ENCODE measurements at regions not wholly inside any gene's neighbourhood (a gene's known extent, or its start where the extent isn't known, plus 50 kb on each side); places are given as distances from the start of the nearest gene placed in this dataset.
A peak's percentile ranks its signal among the peaks of the same experiment; 100 is the strongest.

- Histone ChIP-seq H3K36me3 (no peaks in the 10 kb centered on the region), H3K27me3 (no peaks in the 10 kb centered on the region)
- intact Hi-C loops (cut with DNase I; ENCODE audit: low total_unique reads) = no loop called here
Measured at GRCh38 chr15:70407955-70408354, 310.2 kb upstream of the TLE3 start.

DNA sequence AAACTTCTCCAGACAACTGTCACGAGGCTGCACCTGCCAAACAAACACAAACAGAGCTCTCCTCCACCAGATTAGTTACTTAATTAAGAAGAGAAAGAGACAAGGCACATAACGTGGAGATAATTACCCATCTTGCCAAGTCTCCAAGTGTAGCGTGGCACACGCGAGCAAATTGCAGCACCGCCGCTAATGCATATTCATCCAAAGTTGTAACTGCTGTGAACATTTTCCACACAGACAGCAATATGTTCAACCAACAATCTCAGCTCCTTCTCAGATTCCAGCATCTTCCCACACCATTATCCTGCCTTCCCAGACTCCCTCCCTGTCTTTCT, 309.6 kb upstream of the TLE3 start:
- Histone ChIP-seq H3K9me3 (peaks cover 0 to 11% of the 10 kb centered on the region in 2 donors), H3K27ac (peak overlapping the region; percentile 46 to 69), H3K4me1 (no peaks in the 10 kb centered on the region), H3K36me3 (no peaks in the 10 kb centered on the region), H3K4me3 (peak overlapping the region in 1 of 2 donors; percentile 7), H3K27me3 (no peaks in the 10 kb centered on the region)
- TF ChIP-seq POLR2A (IDR thresholded peaks at IDR 0.05) = no peak
- TF ChIP-seq, protein P1, sequence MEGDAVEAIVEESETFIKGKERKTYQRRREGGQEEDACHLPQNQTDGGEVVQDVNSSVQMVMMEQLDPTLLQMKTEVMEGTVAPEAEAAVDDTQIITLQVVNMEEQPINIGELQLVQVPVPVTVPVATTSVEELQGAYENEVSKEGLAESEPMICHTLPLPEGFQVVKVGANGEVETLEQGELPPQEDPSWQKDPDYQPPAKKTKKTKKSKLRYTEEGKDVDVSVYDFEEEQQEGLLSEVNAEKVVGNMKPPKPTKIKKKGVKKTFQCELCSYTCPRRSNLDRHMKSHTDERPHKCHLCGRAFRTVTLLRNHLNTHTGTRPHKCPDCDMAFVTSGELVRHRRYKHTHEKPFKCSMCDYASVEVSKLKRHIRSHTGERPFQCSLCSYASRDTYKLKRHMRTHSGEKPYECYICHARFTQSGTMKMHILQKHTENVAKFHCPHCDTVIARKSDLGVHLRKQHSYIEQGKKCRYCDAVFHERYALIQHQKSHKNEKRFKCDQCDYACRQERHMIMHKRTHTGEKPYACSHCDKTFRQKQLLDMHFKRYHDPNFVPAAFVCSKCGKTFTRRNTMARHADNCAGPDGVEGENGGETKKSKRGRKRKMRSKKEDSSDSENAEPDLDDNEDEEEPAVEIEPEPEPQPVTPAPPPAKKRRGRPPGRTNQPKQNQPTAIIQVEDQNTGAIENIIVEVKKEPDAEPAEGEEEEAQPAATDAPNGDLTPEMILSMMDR (IDR thresholded peaks at IDR 0.05) = no peak
- intact Hi-C loops (cut with DNase I; ENCODE audit: low total_unique reads) = no loop called here
- no peak for DNase-seq

More at GRCh38 chr15:70407955-70408354, 310.2 kb upstream of the TLE3 start:
- Histone ChIP-seq H3K27ac (peak overlapping the region in 1 of 2 donors; percentile 69), H3K9me3 (peaks cover 0 to 11% of the 10 kb centered on the region in 2 donors), H3K4me1 (no peaks in the 10 kb centered on the region), H3K4me3 (no peak overlapping the region)
- DNase-seq = no peak
- TF ChIP-seq, protein P1 (IDR thresholded peaks at IDR 0.05) = no peak
- no peak for TF ChIP-seq POLR2A (IDR thresholded peaks at IDR 0.05)

DNA sequence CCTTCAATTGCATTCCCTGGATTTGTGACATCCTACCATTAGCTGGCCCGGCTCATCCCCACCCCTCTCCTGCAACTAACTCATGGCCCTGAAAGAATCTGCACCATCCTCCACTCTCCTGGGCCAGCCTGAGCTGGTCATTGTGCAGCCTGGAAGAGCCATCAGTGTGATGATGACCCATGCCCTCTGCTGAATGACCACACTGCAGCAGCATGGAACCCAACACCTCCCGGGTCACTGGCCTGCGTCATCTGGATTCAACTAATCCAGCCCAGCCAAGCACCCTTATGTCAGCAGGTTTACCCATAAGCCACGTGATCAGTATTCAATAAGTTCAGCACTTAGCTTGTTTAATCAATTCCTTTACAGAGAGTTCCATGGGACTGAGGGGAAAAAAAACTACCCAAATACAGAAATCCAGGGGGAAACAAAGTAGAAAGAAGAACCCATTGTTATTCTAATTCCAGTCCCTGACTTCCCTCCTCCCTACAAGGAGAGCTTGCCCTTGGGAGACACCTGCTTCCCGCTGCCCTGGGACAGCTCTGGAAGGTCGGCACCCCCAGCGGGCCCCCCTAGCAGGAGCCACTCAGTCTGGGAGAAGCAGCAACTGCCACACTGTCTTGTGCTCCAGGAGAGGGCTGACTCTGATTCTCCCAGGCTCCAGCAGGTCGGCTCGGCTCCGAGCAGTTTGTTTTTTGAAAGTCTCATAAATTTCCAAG, 309.1 kb upstream of the TLE3 start:
- no peaks in the 10 kb centered on the region for H3K36me3 ChIP-seq
- intact Hi-C loops (cut with DNase I; ENCODE audit: low total_unique reads) = no loop called here
- H3K4me1 ChIP-seq = no peaks in the 10 kb centered on the region
- peaks cover 0 to 11% of the 10 kb centered on the region in 2 donors for H3K9me3 ChIP-seq
- H3K27me3 ChIP-seq = no peaks in the 10 kb centered on the region
- TF ChIP-seq, protein P1 (IDR thresholded peaks at IDR 0.05) = no peak
- TF ChIP-seq POLR2A (IDR thresholded peaks at IDR 0.05) = no peak
- peak; percentile 32 to 47 for DNase-seq
- peak overlapping the region; percentile 46 to 69 for H3K27ac ChIP-seq
- peak overlapping the region in 1 of 2 donors; percentile 7 for H3K4me3 ChIP-seq

- H3K27ac ChIP-seq = no peak overlapping the region
- no peaks in the 10 kb centered on the region for H3K4me1 ChIP-seq
- no peaks in the 10 kb centered on the region for H3K9me3 ChIP-seq
- no peak overlapping the region for H3K4me3 ChIP-seq
- intact Hi-C loops (cut with DNase I; ENCODE audit: low total_unique reads) = no loop called here
- no peaks in the 10 kb centered on the region for H3K27me3 ChIP-seq
- H3K36me3 ChIP-seq = no peaks in the 10 kb centered on the region
- DNase-seq = peak in 1 of 2 donors; percentile 44
- TF ChIP-seq POLR2A (IDR thresholded peaks at IDR 0.05) = no peak
- TF ChIP-seq, protein P1 (IDR thresholded peaks at IDR 0.05) = no peak
Measured at GRCh38 chr15:70401709-70402108, 304.0 kb upstream of the TLE3 start.

- H3K27me3 ChIP-seq = no peaks in the 10 kb centered on the region
- H3K9me3 ChIP-seq = no peaks in the 10 kb centered on the region
- DNase-seq = no peak
- intact Hi-C loops (cut with DNase I; ENCODE audit: low total_unique reads) = no loop called here
- no peaks in the 10 kb centered on the region for H3K4me1 ChIP-seq
- no peaks in the 10 kb centered on the region for H3K36me3 ChIP-seq
- no peak overlapping the region for H3K4me3 ChIP-seq
- no peak for TF ChIP-seq POLR2A (IDR thresholded peaks at IDR 0.05)
- TF ChIP-seq, protein P1 (IDR thresholded peaks at IDR 0.05) = no peak
- no peak overlapping the region for H3K27ac ChIP-seq
Measured at GRCh38 chr15:70400766-70401541, 303.2 kb upstream of the TLE3 start.
